ENCODE measurements at regions not wholly inside any gene's neighbourhood (a gene's known extent, or its start where the extent isn't known, plus 50 kb on each side); places are given as distances from the start of the nearest gene placed in this dataset.

- TF ChIP-seq POLR2A (IDR thresholded peaks at IDR 0.05): no peak
- TF ChIP-seq POLR2AphosphoS5 (IDR thresholded peaks at IDR 0.05; ENCODE audit: insufficient read depth in 1 of 2, low read depth in 1 of 2): no peak
- TF ChIP-seq CTCF (IDR thresholded peaks at IDR 0.05): no peak
Observed at GRCh38 chr18:49726675-49726963, 86.7 kb downstream of the ACAA2 start.

Data from vagina (tissue), 2 donors.